DND-41 (cell line): ENCODE measurements at regions not wholly inside any gene's neighbourhood (a gene's known extent, or its start where the extent isn't known, plus 50 kb on each side); places are given as distances from the start of the nearest gene placed in this dataset.

Source experiments
- ATAC-seq: fragments of 200-7000 bp; cut with Tn5 transposase; 3 replicates; pipeline ENCODE4 v1.9.1; 2021; ENCODE audit warnings: low read depth; ENCODE audit not compliant: insufficient read depth
- DNase-seq: peaks from one replicate; pipeline ENCODE4 v3.0.0-alpha.2; 2020
- H2AFZ ChIP-seq: 2 replicates; pipeline ENCODE4 v1.6.0; 2012; ENCODE audit warnings: low read depth, low read length
- H3K27ac ChIP-seq: 2 replicates; pipeline ENCODE4 v1.5.1; 2012; ENCODE audit warnings: low read length, inconsistent platforms
- H3K27me3 ChIP-seq: fragments of 200-600 bp; sonication (generic); 2 replicates; pipeline ENCODE4 v1.6.0; 2012; ENCODE audit warnings: low read length, mild to moderate bottlenecking, inconsistent platforms; ENCODE audit not compliant: insufficient read depth, poor library complexity
- H3K36me3 ChIP-seq: 2 replicates; pipeline ENCODE4 v1.5.1; 2012; ENCODE audit warnings: low read length, inconsistent platforms; ENCODE audit not compliant: insufficient read depth
- H3K4me1 ChIP-seq: 2 replicates; pipeline ENCODE4 v1.5.1; 2012; ENCODE audit warnings: mild to moderate bottlenecking, low read length; ENCODE audit not compliant: insufficient read depth
- H3K4me2 ChIP-seq: 2 replicates; pipeline ENCODE4 v1.6.0; 2012; ENCODE audit warnings: mild to moderate bottlenecking, moderate library complexity, low read length, inconsistent platforms; ENCODE audit not compliant: insufficient read depth
- H3K4me3 ChIP-seq, 2 experiments: fragments of 200-600 bp in 1 of 2; shearing (Covaris generic) in 1 of 2; 2 replicates each; pipeline ENCODE4 v1.5.1; 2012 to 2016; ENCODE audit warnings: inconsistent platforms in 2 of 2, low read length in 2 of 2, mild to moderate bottlenecking in 2 of 2, low read depth in 1 of 2, moderate library complexity in 1 of 2
- H3K79me2 ChIP-seq: 2 replicates; pipeline ENCODE4 v1.6.0; 2012; ENCODE audit warnings: low read length, inconsistent platforms; ENCODE audit not compliant: insufficient read depth
- H3K9ac ChIP-seq: 2 replicates; pipeline ENCODE4 v1.6.0; 2012; ENCODE audit warnings: low read depth, mild to moderate bottlenecking, inconsistent platforms, low read length, moderate library complexity
- H3K9me3 ChIP-seq: 2 replicates; pipeline ENCODE4 v1.5.1; 2012; ENCODE audit warnings: low read length, moderate library complexity, mild to moderate bottlenecking, inconsistent platforms; ENCODE audit not compliant: insufficient read depth, severe bottlenecking
- H4K20me1 ChIP-seq: 2 replicates; pipeline ENCODE4 v1.6.0; 2012; ENCODE audit warnings: low read length; ENCODE audit not compliant: insufficient read depth
- EZH2 ChIP-seq: IDR thresholded peaks from 3 replicates; pipeline ENCODE4 v1.6.1; 2012; ENCODE audit warnings: borderline replicate concordance, low read depth, mild to moderate bottlenecking, moderate library complexity, low read length, inconsistent platforms; ENCODE audit not compliant: severe bottlenecking
- TF ChIP-seq, protein P1 (sequence below): IDR thresholded peaks from 2 replicates; pipeline ENCODE4 v1.5.1; 2012; ENCODE audit warnings: borderline replicate concordance, low read length, moderate library complexity, mild to moderate bottlenecking; ENCODE audit not compliant: poor library complexity, severe bottlenecking; ENCODE audit errors: extremely low read depth

DNA sequence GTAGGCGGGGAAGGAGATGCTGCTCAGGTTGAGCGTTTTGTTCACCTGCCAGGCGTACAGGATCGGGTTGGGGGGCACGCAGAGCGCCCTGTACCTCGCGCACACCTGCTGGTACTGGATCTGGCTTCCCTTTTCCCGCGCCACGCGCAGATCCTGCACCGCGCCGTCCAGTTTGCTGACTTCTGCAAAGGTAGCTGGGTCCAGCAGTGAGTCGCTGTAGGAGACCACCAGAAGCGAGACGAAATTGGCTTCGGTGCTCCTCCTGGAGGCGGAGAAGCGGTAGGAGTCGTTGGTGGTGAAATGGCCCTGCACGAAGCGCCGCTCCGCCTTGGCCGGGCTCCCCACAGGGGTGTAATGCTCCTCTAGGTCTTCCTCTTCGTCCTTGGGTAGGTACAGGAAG, 90.7 kb upstream of the RAB18 start:
- H3K4me3 ChIP-seq: no peak overlapping the region
- no peak overlapping the region for H3K27ac ChIP-seq
- no peaks in the 10 kb centered on the region for H3K9me3 ChIP-seq
- no peaks in the 10 kb centered on the region for H3K4me1 ChIP-seq
- DNase-seq: no peak
- no peaks in the 10 kb centered on the region for H3K36me3 ChIP-seq
- H3K9ac ChIP-seq: no peak overlapping the region
- H4K20me1 ChIP-seq: no peaks in the 10 kb centered on the region
- H3K27me3 ChIP-seq: no peaks in the 10 kb centered on the region
- no peak overlapping the region for H3K4me2 ChIP-seq
- ATAC-seq: no peak
- no peaks in the 10 kb centered on the region for H3K79me2 ChIP-seq
- H2AFZ ChIP-seq: no peak overlapping the region
- TF ChIP-seq, protein P1, sequence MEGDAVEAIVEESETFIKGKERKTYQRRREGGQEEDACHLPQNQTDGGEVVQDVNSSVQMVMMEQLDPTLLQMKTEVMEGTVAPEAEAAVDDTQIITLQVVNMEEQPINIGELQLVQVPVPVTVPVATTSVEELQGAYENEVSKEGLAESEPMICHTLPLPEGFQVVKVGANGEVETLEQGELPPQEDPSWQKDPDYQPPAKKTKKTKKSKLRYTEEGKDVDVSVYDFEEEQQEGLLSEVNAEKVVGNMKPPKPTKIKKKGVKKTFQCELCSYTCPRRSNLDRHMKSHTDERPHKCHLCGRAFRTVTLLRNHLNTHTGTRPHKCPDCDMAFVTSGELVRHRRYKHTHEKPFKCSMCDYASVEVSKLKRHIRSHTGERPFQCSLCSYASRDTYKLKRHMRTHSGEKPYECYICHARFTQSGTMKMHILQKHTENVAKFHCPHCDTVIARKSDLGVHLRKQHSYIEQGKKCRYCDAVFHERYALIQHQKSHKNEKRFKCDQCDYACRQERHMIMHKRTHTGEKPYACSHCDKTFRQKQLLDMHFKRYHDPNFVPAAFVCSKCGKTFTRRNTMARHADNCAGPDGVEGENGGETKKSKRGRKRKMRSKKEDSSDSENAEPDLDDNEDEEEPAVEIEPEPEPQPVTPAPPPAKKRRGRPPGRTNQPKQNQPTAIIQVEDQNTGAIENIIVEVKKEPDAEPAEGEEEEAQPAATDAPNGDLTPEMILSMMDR: no peak
- TF ChIP-seq EZH2: no peak

DNA sequence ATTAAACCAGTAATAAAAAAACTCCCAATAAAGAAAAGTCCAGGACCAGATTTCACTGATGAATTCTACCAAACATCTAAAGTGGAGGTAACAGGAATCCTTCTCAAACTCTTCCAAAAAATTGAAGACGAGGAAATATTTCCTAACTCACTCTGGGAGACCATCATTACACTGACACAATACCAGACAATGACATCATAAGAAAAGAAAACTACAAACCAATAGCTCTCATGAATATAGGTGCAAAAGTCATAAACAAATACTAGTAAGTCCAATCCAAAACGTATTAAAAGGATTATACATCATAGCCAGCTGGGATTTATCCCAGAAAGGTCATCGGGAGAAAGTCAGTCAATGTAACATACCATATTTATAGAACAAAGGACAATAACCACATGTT, 94.0 kb upstream of the RAB18 start:
- Histone ChIP-seq H2AFZ (no peak overlapping the region), H3K4me3 (no peak overlapping the region), H3K27me3 (no peaks in the 10 kb centered on the region), H3K36me3 (no peaks in the 10 kb centered on the region), H3K9ac (no peak overlapping the region), H3K4me2 (no peak overlapping the region), H3K27ac (no peak overlapping the region), H4K20me1 (no peaks in the 10 kb centered on the region), H3K9me3 (no peaks in the 10 kb centered on the region), H3K4me1 (no peaks in the 10 kb centered on the region), H3K79me2 (no peaks in the 10 kb centered on the region)
- TF ChIP-seq, protein P1: no peak
- TF ChIP-seq EZH2: no peak
- DNase-seq: no peak
- no peak for ATAC-seq

DNA sequence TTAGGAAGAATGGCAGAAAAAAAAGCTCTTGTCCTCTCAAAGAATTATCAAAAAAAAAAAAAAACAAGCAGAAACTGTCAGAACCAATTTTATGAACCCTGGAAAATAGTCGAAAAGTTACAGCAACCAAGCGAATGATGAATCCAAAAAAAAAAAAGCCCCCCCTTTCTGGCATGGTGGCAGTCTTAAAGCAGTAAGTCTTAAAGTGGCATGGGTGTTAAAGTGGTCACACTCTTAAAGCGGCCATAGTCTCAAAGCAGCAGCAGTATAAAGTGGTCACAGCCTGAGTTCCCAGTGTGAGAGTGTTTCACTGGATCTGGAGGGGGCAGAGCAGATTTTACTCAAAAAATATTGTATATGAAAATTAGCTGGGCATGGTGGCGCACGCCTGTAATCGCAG, 96.8 kb upstream of the RAB18 start:
- Histone ChIP-seq H3K27ac (no peak overlapping the region), H2AFZ (no peak overlapping the region), H3K9me3 (no peaks in the 10 kb centered on the region), H3K79me2 (no peaks in the 10 kb centered on the region), H3K4me3 (no peak overlapping the region), H3K4me2 (no peak overlapping the region), H3K27me3 (peaks cover 3% of the 10 kb centered on the region), H4K20me1 (no peaks in the 10 kb centered on the region), H3K9ac (no peak overlapping the region), H3K36me3 (no peaks in the 10 kb centered on the region), H3K4me1 (no peaks in the 10 kb centered on the region)
- TF ChIP-seq EZH2: no peak
- TF ChIP-seq, protein P1: no peak
- ATAC-seq: no peak
- no peak for DNase-seq

DNA sequence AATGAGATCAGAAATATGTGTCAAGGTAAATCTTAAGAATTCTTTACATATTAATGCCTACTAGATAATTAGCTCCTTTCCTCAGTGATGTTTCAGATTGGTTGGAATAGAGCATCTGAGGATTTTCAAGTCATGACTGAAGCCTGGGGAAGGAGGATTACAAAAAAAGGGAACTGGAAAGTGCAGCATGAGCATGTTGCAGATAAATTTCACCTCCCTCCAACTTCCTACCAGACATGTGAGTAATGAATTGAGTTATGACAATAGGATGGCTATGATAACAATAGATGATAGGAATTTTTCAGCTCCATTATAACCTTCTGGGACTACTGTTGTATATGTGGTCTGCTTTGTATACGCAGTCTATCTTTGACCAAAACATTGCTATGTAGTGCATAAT, 104.2 kb upstream of the RAB18 start:
- Histone ChIP-seq H3K4me2 (no peak overlapping the region), H3K27ac (no peak overlapping the region), H3K4me1 (no peaks in the 10 kb centered on the region), H3K36me3 (no peaks in the 10 kb centered on the region), H2AFZ (no peak overlapping the region), H3K79me2 (no peaks in the 10 kb centered on the region), H3K9me3 (no peaks in the 10 kb centered on the region), H3K27me3 (peaks cover 7% of the 10 kb centered on the region), H3K9ac (no peak overlapping the region), H3K4me3 (no peak overlapping the region), H4K20me1 (no peaks in the 10 kb centered on the region)
- ATAC-seq (no peak), DNase-seq (no peak)
- TF ChIP-seq EZH2: no peak
- TF ChIP-seq, protein P1: no peak
